Left lung (tissue), 4 donors: ENCODE measurements at regions not wholly inside any gene's neighbourhood (a gene's known extent, or its start where the extent isn't known, plus 50 kb on each side); places are given as distances from the start of the nearest gene placed in this dataset.

ENCODE experiments used
- ATAC-seq: fragments of 200-7000 bp; cut with Tn5 transposase; one replicate; pipeline ENCODE4 v1.9.1; 2020; ENCODE audit warnings: moderate library complexity
- DNase-seq, 4 donors: peaks; one replicate each; pipeline ENCODE4 v3.0.0-alpha.2; 2013 to 2020
- H3K27ac ChIP-seq, 2 donors: fragments of 200-600 bp; sonication (generic) in 1 of 2; one replicate each; pipeline versions ENCODE4 v1.5.0 to v1.8.0; 2020 to 2021
- H3K27me3 ChIP-seq, 2 donors: fragments of 200-600 bp; sonication (generic) in 1 of 2; one replicate each; pipeline versions ENCODE4 v1.5.0 to v1.8.0; 2020 to 2021
- H3K36me3 ChIP-seq, 2 donors: fragments of 200-600 bp; sonication (generic) in 1 of 2; one replicate each; pipeline versions ENCODE4 v1.5.0 to v1.8.0; 2020 to 2021
- H3K4me1 ChIP-seq, 2 donors: fragments of 200-600 bp; one replicate each; pipeline ENCODE4 v1.8.0; 2021
- H3K4me3 ChIP-seq, 2 donors: fragments of 200-600 bp; sonication (generic) in 1 of 2; one replicate each; pipeline versions ENCODE4 v1.5.0 to v1.8.0; 2020 to 2021; ENCODE audit warnings: mild to moderate bottlenecking in 1 of 2
- H3K9me3 ChIP-seq, 2 donors: fragments of 200-600 bp; sonication (generic) in 1 of 2; one replicate each; pipeline versions ENCODE4 v1.5.0 to v1.8.0; 2020 to 2021
- intact Hi-C, 2 donors: fragments of 100-400 bp; cut with DNase I; formaldehyde crosslinking; loops; one replicate each; pipeline versions ENCODE4 v1.11.2 to v1.14.2; 2022
- TF ChIP-seq, protein P1 (sequence below), 2 donors: fragments of 200-600 bp; sonication (generic) in 1 of 2; IDR thresholded peaks; one replicate each; pipeline versions ENCODE4 v1.5.0 to v1.8.0; 2021; ENCODE audit warnings: antibody characterized with exemption in 2 of 2
- donor health status: DM: no; HTN: yes; CAD: no.
- donor health status: DM: no; HTN: no; CAD: no.

DNA sequence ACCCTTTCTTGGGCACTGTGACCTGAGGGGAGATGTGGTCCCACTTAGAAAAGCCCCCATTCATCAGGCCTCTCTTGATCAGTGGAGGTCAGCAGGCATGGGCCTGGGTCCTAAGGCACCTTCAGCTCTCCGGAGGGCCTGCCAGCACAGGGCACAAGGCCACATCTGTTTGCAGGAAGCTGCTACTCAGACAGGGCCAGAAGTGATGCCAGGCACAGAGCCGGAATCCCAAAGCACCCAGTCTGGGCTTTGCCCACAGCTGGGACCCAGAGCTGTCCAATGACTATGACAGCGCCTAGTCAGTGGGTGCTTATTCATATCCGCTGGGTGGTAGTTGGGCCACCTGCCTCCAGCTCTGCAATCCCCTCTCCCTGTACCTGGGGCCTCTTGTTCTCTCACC is 63.2 kb upstream of the ELN start:
- Histone ChIP-seq H3K4me1 (no peaks in the 10 kb centered on the region), H3K27ac (no peak overlapping the region), H3K9me3 (peaks cover 0 to 26% of the 10 kb centered on the region in 2 donors), H3K36me3 (no peaks in the 10 kb centered on the region), H3K27me3 (no peaks in the 10 kb centered on the region), H3K4me3 (no peak overlapping the region)
- intact Hi-C loops: no loop called here
- no peak for DNase-seq
- TF ChIP-seq, protein P1, sequence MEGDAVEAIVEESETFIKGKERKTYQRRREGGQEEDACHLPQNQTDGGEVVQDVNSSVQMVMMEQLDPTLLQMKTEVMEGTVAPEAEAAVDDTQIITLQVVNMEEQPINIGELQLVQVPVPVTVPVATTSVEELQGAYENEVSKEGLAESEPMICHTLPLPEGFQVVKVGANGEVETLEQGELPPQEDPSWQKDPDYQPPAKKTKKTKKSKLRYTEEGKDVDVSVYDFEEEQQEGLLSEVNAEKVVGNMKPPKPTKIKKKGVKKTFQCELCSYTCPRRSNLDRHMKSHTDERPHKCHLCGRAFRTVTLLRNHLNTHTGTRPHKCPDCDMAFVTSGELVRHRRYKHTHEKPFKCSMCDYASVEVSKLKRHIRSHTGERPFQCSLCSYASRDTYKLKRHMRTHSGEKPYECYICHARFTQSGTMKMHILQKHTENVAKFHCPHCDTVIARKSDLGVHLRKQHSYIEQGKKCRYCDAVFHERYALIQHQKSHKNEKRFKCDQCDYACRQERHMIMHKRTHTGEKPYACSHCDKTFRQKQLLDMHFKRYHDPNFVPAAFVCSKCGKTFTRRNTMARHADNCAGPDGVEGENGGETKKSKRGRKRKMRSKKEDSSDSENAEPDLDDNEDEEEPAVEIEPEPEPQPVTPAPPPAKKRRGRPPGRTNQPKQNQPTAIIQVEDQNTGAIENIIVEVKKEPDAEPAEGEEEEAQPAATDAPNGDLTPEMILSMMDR (IDR thresholded peaks at IDR 0.05): no peak
- ATAC-seq: no peak

DNA sequence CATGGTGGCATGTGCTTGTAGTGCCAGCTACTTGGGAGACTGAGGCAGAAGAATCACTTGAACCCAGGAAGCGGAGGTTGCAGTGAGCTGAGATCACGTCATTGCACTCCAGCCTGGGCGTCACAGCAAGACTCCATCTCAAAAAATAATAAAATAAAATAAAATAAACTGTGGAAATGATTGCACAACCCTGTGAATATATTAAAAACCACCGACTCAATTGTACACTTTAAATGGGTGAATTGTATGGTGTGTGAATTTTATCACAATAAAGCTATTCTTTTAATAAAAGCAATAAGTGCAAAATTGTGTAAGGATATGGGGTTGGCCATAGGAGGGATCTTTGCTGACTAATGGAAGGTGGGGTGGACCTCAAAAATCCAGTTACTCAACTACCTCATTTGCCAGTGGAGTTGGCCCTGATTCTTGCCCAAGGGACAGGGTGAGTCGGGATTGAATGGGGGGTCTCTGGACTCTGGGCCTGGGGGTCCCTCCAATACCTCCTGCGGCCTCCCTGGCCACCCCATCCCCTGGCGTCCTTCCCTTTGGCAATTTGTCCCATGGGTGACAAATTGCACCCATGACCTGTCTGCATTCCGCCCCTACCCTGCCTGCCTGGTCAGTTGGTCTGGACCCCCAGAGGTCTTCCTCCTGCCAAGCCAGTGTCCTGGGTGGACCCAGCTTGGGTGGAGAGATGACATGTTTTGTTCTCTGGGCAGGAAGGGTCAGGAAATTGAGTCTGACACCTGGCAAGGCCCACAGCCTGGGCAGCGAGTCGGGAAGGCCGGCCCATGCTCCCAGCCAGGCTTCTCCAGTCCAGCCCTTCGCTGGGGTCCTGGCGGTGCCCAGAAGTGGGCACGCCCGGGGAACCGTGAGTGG is 61.7 kb upstream of the ELN start:
- ATAC-seq: no peak
- DNase-seq: no peak
- Histone ChIP-seq H3K27me3 (no peaks in the 10 kb centered on the region), H3K4me1 (no peaks in the 10 kb centered on the region), H3K36me3 (no peaks in the 10 kb centered on the region), H3K27ac (no peak overlapping the region), H3K4me3 (no peak overlapping the region), H3K9me3 (peaks cover 0 to 26% of the 10 kb centered on the region in 2 donors)
- intact Hi-C loops: no loop called here
- TF ChIP-seq, protein P1 (IDR thresholded peaks at IDR 0.05): no peak

DNA sequence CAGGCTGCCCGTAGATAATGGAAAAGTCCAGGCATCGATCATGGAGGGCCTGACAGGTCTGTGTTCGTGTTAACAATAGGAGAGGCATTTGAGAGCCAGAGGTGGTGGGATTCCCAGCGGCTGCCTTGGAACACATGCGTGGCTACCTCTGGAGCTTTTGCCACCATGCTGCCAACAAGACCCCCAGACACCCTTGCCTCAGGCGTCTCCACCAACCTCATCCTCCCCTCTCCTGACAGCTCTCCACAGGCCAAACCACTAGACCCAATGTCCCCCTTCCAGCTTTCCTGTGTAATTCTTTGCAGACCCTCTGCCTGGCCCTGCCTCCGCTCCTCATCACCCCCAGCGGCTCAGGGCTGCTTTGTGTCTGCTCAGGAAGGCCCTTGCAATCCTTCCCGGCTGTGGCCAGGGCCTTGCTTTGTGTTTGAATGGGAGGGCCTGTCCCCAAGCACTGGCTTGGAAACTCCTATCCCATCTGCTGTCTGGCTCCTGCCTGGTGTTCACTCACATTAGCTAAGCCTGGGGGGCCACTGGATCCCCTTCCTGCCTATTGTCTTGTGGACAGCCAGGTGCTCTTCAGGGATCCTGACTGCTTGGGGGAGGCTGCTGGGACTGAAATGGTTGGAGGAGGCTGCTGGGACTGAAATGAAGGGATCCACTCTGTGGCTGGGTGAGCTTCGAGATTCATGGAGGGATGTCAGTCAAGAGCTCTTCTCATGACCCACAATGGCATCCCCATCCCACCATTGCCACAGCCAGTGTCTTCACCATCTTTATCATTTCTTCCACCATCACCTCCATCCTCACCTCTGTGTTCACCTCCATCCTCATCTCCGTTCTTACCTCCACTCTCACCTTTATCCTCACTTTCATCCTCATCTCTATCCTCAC is 60.8 kb upstream of the ELN start:
- H3K9me3 ChIP-seq: peaks cover 0 to 26% of the 10 kb centered on the region in 2 donors
- H3K27me3 ChIP-seq: no peaks in the 10 kb centered on the region
- no peak overlapping the region for H3K27ac ChIP-seq
- H3K4me1 ChIP-seq: no peaks in the 10 kb centered on the region
- DNase-seq (no peak), ATAC-seq (no peak)
- H3K36me3 ChIP-seq: no peaks in the 10 kb centered on the region
- TF ChIP-seq, protein P1 (IDR thresholded peaks at IDR 0.05): no peak
- intact Hi-C loops: no loop called here
- H3K4me3 ChIP-seq: no peak overlapping the region

DNA sequence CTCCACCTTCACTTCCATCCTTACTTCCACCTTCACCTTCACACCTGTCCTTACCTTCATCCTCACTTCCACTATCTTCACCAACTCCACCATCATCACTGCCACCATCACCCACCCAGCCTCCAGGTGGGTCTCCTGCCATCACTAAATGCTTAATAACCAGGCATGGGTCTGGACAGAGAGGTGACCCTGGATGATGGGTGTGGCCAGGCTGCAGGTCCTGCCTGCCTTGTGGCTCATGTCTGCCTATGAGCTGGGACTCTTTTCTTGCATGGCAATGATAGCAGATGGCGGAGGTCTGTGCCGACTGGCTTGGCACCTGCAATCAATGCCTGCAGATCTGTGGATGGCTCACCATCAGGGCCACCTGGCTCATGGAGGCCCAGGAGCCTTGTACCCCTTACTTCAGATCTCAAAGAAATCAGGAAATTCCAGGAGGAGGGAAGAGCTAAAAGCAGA is 60.1 kb upstream of the ELN start:
- H3K27ac ChIP-seq: no peak overlapping the region
- H3K36me3 ChIP-seq: no peaks in the 10 kb centered on the region
- no peak for DNase-seq
- no peaks in the 10 kb centered on the region for H3K4me1 ChIP-seq
- TF ChIP-seq, protein P1 (IDR thresholded peaks at IDR 0.05): no peak
- H3K27me3 ChIP-seq: no peaks in the 10 kb centered on the region
- peaks cover 0 to 20% of the 10 kb centered on the region in 2 donors for H3K9me3 ChIP-seq
- no peak overlapping the region for H3K4me3 ChIP-seq
- ATAC-seq: no peak
- intact Hi-C loops: no loop called here

DNA sequence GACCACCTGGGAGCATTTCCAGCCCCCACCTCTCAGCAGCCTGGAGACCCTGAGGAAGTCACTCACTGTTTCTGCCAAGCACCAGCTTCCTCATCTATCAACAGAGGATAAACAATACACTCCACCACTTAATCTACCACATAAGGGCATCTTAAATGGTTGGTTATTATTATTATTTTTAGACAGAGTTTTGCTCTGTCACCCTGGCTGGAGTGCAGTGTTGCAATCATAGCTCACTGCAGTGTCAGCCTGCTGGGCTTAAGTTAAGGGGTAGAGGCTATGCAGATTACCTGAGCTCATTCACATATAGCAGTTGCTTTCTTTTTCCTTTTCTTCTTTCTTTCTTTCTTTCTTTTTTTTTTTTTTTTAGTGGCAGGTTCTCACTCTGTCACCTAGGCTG is 59.5 kb upstream of the ELN start:
- peaks cover 0 to 13% of the 10 kb centered on the region in 2 donors for H3K9me3 ChIP-seq
- H3K27me3 ChIP-seq: no peaks in the 10 kb centered on the region
- H3K27ac ChIP-seq: no peak overlapping the region
- intact Hi-C loops: no loop called here
- DNase-seq (no peak), ATAC-seq (no peak)
- H3K4me3 ChIP-seq: no peak overlapping the region
- H3K4me1 ChIP-seq: no peaks in the 10 kb centered on the region
- TF ChIP-seq, protein P1 (IDR thresholded peaks at IDR 0.05): no peak
- no peaks in the 10 kb centered on the region for H3K36me3 ChIP-seq
